Progenitor cell of endocrine pancreas (in vitro differentiated cells): ENCODE measurements at regions not wholly inside any gene's neighbourhood (a gene's known extent, or its start where the extent isn't known, plus 50 kb on each side); places are given as distances from the start of the nearest gene placed in this dataset.

ENCODE experiments used
- DNase-seq: peaks from one replicate; pipeline ENCODE4 v3.0.0; 2021; ENCODE audit warnings: low spot score; ENCODE audit not compliant: unreplicated experiment
- H3K27ac Mint-ChIP-seq: 2 replicates; pipeline ENCODE4 v1.8.0; 2021; ENCODE audit warnings: mild to moderate bottlenecking, moderate library complexity, mixed read lengths
- H3K27me3 Mint-ChIP-seq: 2 replicates; pipeline ENCODE4 v1.8.0; 2021; ENCODE audit warnings: mixed read lengths
- H3K36me3 Mint-ChIP-seq: 2 replicates; pipeline ENCODE4 v1.8.0; 2022; ENCODE audit warnings: mixed read lengths; ENCODE audit not compliant: insufficient read depth
- H3K4me1 Mint-ChIP-seq: 2 replicates; pipeline ENCODE4 v1.8.0; 2021; ENCODE audit warnings: low read depth, mixed read lengths
- H3K4me3 Mint-ChIP-seq: 2 replicates; pipeline ENCODE4 v1.8.0; 2021; ENCODE audit warnings: low read depth, mild to moderate bottlenecking, moderate library complexity, mixed read lengths
- H3K9me3 Mint-ChIP-seq: 2 replicates; pipeline ENCODE4 v1.8.0; 2021; ENCODE audit warnings: low read depth, mixed read lengths
- CTCF ChIP-seq: fragments of 200-600 bp; sonication (generic); IDR thresholded peaks from one replicate; pipeline ENCODE4 v1.5.0; 2021; ENCODE audit warnings: antibody characterized with exemption, mild to moderate bottlenecking; ENCODE audit not compliant: unreplicated experiment

GRCh38 chr16:79493911-79494310, 106.6 kb downstream of the MAF start:
- Mint-ChIP-seq H3K4me3 (no peak overlapping the region), H3K27ac (no peak overlapping the region), H3K4me1 (no peaks in the 10 kb centered on the region), H3K27me3 (peaks cover 13% of the 10 kb centered on the region), H3K9me3 (peaks cover 6% of the 10 kb centered on the region), H3K36me3 (no peaks in the 10 kb centered on the region)
- no peak for DNase-seq
- TF ChIP-seq CTCF, result no peak

GRCh38 chr16:79492036-79492435, 108.5 kb downstream of the MAF start:
- Mint-ChIP-seq H3K27me3 (peaks cover 13% of the 10 kb centered on the region), H3K27ac (no peak overlapping the region), H3K36me3 (no peaks in the 10 kb centered on the region), H3K9me3 (peaks cover 6% of the 10 kb centered on the region), H3K4me1 (no peaks in the 10 kb centered on the region), H3K4me3 (no peak overlapping the region)
- no peak for TF ChIP-seq CTCF
- DNase-seq, result no peak

- Mint-ChIP-seq H3K27me3 (peaks cover 27% of the 10 kb centered on the region), H3K36me3 (no peaks in the 10 kb centered on the region), H3K9me3 (no peaks in the 10 kb centered on the region), H3K27ac (no peak overlapping the region), H3K4me1 (peaks cover 2% of the 10 kb centered on the region), H3K4me3 (no peak overlapping the region)
- no peak for DNase-seq
- TF ChIP-seq CTCF, result no peak
These were observed 115.5 kb downstream of the MAF start for GRCh38 chr16:79485020-79485419.

GRCh38 chr16:79484237-79484636, 116.3 kb downstream of the MAF start:
- H3K4me1 Mint-ChIP-seq, result peaks cover 2% of the 10 kb centered on the region
- H3K36me3 Mint-ChIP-seq, result no peaks in the 10 kb centered on the region
- TF ChIP-seq CTCF, result no peak
- no peak overlapping the region for H3K4me3 Mint-ChIP-seq
- H3K27ac Mint-ChIP-seq, result no peak overlapping the region
- H3K27me3 Mint-ChIP-seq, result peaks cover 19% of the 10 kb centered on the region
- no peak for DNase-seq
- H3K9me3 Mint-ChIP-seq, result no peaks in the 10 kb centered on the region

- no peaks in the 10 kb centered on the region for H3K36me3 Mint-ChIP-seq
- DNase-seq, result no peak
- H3K9me3 Mint-ChIP-seq, result no peaks in the 10 kb centered on the region
- no peak for TF ChIP-seq CTCF
- no peak overlapping the region for H3K4me3 Mint-ChIP-seq
- H3K4me1 Mint-ChIP-seq, result peaks cover 2% of the 10 kb centered on the region
- peaks cover 16% of the 10 kb centered on the region for H3K27me3 Mint-ChIP-seq
- H3K27ac Mint-ChIP-seq, result no peak overlapping the region
These were observed 117.2 kb downstream of the MAF start for GRCh38 chr16:79483336-79483735.
